ENCODE measurements at regions not wholly inside any gene's neighbourhood (a gene's known extent, or its start where the extent isn't known, plus 50 kb on each side); places are given as distances from the start of the nearest gene placed in this dataset.

GRCh38 chr11:130615561-130615960 is 167.1 kb downstream of the ADAMTS15 start:
- no peak for ATAC-seq

- no peak for ATAC-seq
Measured at GRCh38 chr11:130616573-130616972, 168.1 kb downstream of the ADAMTS15 start.

GRCh38 chr11:130617001-130617400 is 168.6 kb downstream of the ADAMTS15 start:
- ATAC-seq, result no peak

GRCh38 chr11:130620548-130620947 is 172.1 kb downstream of the ADAMTS15 start:
- no peak for ATAC-seq

GRCh38 chr11:130622141-130622542 is 173.7 kb downstream of the ADAMTS15 start:
- ATAC-seq, result no peak

GRCh38 chr11:130623670-130624668 is 175.5 kb downstream of the ADAMTS15 start:
- ATAC-seq, result no peak

GRCh38 chr11:130624971-130625544 is 176.6 kb downstream of the ADAMTS15 start:
- no peak for ATAC-seq

GRCh38 chr11:130625578-130626306 is 177.3 kb downstream of the ADAMTS15 start:
- no peak for ATAC-seq

- peak; percentile 69 for ATAC-seq
Measured at GRCh38 chr11:130629039-130629438, 180.6 kb downstream of the ADAMTS15 start.

GRCh38 chr11:130631119-130631518 is 182.7 kb downstream of the ADAMTS15 start:
- ATAC-seq, result peak; percentile 96

GRCh38 chr11:130633466-130633865 is 185.0 kb downstream of the ADAMTS15 start:
- ATAC-seq, result no peak

GRCh38 chr11:130634186-130634585 is 185.7 kb downstream of the ADAMTS15 start:
- no peak for ATAC-seq

- ATAC-seq, result peak; percentile 17
Measured at GRCh38 chr11:130634961-130635473, 186.6 kb downstream of the ADAMTS15 start.

GRCh38 chr11:130635937-130636630 is 187.6 kb downstream of the ADAMTS15 start:
- no peak for ATAC-seq

- ATAC-seq, result peak; percentile 94
Measured at GRCh38 chr11:130636722-130637464, 188.4 kb downstream of the ADAMTS15 start.

GRCh38 chr11:130637566-130637965 is 189.1 kb downstream of the ADAMTS15 start:
- no peak for ATAC-seq

GRCh38 chr11:130638033-130638432 is 189.6 kb downstream of the ADAMTS15 start:
- ATAC-seq, result no peak

GRCh38 chr11:130638624-130639023 is 190.2 kb downstream of the ADAMTS15 start:
- ATAC-seq, result no peak

GRCh38 chr11:130639369-130639768 is 190.9 kb downstream of the ADAMTS15 start:
- ATAC-seq, result no peak

GRCh38 chr11:130640526-130640925 is 192.1 kb downstream of the ADAMTS15 start:
- no peak for ATAC-seq

GRCh38 chr11:130641876-130642275 is 193.4 kb downstream of the ADAMTS15 start:
- ATAC-seq, result no peak

- ATAC-seq, result no peak
Measured at GRCh38 chr11:130642994-130643393, 194.5 kb downstream of the ADAMTS15 start.

All from esophagus mucosa (tissue), 1 donor.